ENCODE measurements at regions not wholly inside any gene's neighbourhood (a gene's known extent, or its start where the extent isn't known, plus 50 kb on each side); places are given as distances from the start of the nearest gene placed in this dataset.

DNA sequence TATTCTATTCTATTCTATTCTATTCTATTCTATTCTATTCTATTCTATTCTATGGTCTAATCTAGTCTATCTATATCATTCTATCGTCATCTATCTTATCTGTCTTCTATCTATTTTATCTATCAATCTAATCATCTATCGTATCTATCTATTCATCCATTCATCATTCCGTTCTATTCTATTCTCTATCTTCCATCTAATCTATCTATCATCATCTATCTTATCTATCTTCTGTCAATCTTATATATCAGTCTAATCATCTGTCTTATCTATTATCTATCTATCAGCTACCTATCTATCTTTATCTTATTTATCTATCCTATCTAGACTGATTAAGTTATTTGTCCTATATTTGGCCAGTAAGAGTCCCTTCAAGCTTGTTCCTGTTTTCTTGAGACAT lies 831.5 kb upstream of the TMEM132C start (continued):
- TF ChIP-seq ZZZ3 (IDR thresholded peaks at IDR 0.05; ENCODE audit: control insufficient read depth, insufficient read length, low read depth): no peak
- TF ChIP-seq NFYA (IDR thresholded peaks at IDR 0.05; ENCODE audit: borderline replicate concordance, low read depth, low read length): no peak

DNA sequence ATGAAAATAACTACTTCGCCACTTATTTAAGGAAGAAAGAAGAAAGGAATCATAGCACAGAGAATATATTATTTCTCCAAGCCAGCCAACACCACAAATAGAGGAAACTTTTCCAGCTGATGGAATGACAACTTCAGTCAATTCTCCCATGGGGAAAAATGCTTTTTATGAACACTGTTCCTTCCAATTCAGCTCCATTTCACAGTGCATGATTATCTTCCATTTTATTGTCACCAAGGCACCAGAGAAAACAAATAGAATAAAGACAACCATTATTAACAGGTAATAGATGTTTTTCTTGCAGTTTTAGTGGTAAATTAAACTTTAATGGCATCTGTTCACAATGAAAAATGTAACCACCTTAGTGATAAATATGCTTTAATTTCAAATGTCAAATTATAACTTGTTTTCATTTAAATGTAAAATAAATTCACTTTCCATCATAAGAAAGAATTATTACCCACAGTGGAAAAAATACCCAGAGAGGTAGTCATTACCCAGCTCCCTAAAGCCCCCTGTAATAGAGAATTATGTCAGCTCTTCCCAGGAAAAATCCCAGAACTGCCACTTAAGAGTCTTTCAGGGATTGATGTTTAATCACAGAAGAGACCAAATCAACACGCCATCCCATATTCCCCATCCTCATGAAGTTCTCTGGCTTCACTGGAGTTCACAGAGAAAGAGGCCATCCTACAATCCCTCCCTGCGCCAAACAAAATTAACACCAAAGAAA lies 828.3 kb upstream of the TMEM132C start:
- ChIA-PET POLR2A (no interaction called here), SMC1A (ENCODE audit: uncharacterized antibody, unreplicated experiment) (no interaction called here), CTCF (no interaction called here), RAD21 (ENCODE audit: unreplicated experiment) (no interaction called here)
- H3K4me2 ChIP-seq (ENCODE audit: control insufficient read depth, insufficient read depth): no peak overlapping the region
- H3K9me3 ChIP-seq (replicated peaks; ENCODE audit: control insufficient read depth, insufficient read depth, low read length): no peaks in the 10 kb centered on the region; the same call in 2 of the 3 replicates
- no peaks in the 10 kb centered on the region for H3K27me3 ChIP-seq (replicated peaks in 1 of 2; ENCODE audit: control insufficient read depth in 2 of 2, insufficient read depth in 2 of 2, low read length in 1 of 2)
- H3K9ac ChIP-seq (ENCODE audit: control insufficient read depth, insufficient read depth, low read length): no peak overlapping the region
- H3K4me3 ChIP-seq: no peak overlapping the region
- no peak overlapping the region for H3K27ac ChIP-seq (ENCODE audit: control insufficient read depth, insufficient read depth)
- intact Hi-C loops (cut with micrococcal nuclease; ENCODE audit: unreplicated experiment) (no loop called here), in situ Hi-C loops (cut with MboI) (no loop called here)
- H3K36me3 ChIP-seq (ENCODE audit: control insufficient read depth in 2 of 2, insufficient read depth in 2 of 2, low read length in 1 of 2): no peaks in the 10 kb centered on the region
- FAIRE-seq (no peak), DNase-seq (ENCODE audit: low read depth, low spot score) (no peak), ATAC-seq (no peak)
- no peaks in the 10 kb centered on the region for H4K20me1 ChIP-seq (ENCODE audit: control insufficient read depth, insufficient read depth)
- BruUV-seq (replicated peaks): no TSS peak
- WGBS (ENCODE audit: insufficient coverage, insufficient replicate concordance, low lambda C conversion rate, missing lambda C conversion rate): 20% methylated on average over 3 of the region's 3 CpGs
- H3K79me2 ChIP-seq (ENCODE audit: control insufficient read depth, insufficient read depth, low read length): no peaks in the 10 kb centered on the region
- no peak overlapping the region for H2AFZ ChIP-seq (ENCODE audit: control insufficient read depth, low read depth, low read length)
- H3K4me1 ChIP-seq (ENCODE audit: control insufficient read depth, insufficient read depth, low read length): no peaks in the 10 kb centered on the region
- no peak for TF ChIP-seq YBX1 (IDR thresholded peaks at IDR 0.05)
- no peak for TF ChIP-seq KDM1A (IDR thresholded peaks at IDR 0.05; ENCODE audit: borderline replicate concordance)
- TF ChIP-seq EGR1 (IDR thresholded peaks at IDR 0.05; ENCODE audit: borderline replicate concordance in 1 of 2, low read depth in 2 of 2, low read length in 2 of 2): no peak
- no peak for TF ChIP-seq GABPA (IDR thresholded peaks at IDR 0.05; ENCODE audit: low read depth)
- no peak for TF ChIP-seq SMAD5 (IDR thresholded peaks at IDR 0.05; ENCODE audit: low read depth)
- TF ChIP-seq, protein P1, sequence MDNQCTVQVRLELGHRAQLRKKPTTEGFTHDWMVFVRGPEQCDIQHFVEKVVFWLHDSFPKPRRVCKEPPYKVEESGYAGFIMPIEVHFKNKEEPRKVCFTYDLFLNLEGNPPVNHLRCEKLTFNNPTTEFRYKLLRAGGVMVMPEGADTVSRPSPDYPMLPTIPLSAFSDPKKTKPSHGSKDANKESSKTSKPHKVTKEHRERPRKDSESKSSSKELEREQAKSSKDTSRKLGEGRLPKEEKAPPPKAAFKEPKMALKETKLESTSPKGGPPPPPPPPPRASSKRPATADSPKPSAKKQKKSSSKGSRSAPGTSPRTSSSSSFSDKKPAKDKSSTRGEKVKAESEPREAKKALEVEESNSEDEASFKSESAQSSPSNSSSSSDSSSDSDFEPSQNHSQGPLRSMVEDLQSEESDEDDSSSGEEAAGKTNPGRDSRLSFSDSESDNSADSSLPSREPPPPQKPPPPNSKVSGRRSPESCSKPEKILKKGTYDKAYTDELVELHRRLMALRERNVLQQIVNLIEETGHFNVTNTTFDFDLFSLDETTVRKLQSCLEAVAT (IDR thresholded peaks at IDR 0.05): no peak
- TF ChIP-seq, protein P2, sequence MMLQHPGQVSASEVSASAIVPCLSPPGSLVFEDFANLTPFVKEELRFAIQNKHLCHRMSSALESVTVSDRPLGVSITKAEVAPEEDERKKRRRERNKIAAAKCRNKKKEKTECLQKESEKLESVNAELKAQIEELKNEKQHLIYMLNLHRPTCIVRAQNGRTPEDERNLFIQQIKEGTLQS (IDR thresholded peaks at IDR 0.05; ENCODE audit: borderline replicate concordance, extremely low read depth, low read depth, low read length): no peak
- TF ChIP-seq ZNF687 (IDR thresholded peaks at IDR 0.05): no peak
- TF ChIP-seq, protein P3, sequence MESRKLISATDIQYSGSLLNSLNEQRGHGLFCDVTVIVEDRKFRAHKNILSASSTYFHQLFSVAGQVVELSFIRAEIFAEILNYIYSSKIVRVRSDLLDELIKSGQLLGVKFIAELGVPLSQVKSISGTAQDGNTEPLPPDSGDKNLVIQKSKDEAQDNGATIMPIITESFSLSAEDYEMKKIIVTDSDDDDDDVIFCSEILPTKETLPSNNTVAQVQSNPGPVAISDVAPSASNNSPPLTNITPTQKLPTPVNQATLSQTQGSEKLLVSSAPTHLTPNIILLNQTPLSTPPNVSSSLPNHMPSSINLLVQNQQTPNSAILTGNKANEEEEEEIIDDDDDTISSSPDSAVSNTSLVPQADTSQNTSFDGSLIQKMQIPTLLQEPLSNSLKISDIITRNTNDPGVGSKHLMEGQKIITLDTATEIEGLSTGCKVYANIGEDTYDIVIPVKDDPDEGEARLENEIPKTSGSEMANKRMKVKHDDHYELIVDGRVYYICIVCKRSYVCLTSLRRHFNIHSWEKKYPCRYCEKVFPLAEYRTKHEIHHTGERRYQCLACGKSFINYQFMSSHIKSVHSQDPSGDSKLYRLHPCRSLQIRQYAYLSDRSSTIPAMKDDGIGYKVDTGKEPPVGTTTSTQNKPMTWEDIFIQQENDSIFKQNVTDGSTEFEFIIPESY (IDR thresholded peaks at IDR 0.05): no peak
- TF ChIP-seq, protein P4, sequence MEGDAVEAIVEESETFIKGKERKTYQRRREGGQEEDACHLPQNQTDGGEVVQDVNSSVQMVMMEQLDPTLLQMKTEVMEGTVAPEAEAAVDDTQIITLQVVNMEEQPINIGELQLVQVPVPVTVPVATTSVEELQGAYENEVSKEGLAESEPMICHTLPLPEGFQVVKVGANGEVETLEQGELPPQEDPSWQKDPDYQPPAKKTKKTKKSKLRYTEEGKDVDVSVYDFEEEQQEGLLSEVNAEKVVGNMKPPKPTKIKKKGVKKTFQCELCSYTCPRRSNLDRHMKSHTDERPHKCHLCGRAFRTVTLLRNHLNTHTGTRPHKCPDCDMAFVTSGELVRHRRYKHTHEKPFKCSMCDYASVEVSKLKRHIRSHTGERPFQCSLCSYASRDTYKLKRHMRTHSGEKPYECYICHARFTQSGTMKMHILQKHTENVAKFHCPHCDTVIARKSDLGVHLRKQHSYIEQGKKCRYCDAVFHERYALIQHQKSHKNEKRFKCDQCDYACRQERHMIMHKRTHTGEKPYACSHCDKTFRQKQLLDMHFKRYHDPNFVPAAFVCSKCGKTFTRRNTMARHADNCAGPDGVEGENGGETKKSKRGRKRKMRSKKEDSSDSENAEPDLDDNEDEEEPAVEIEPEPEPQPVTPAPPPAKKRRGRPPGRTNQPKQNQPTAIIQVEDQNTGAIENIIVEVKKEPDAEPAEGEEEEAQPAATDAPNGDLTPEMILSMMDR (IDR thresholded peaks at IDR 0.05 in 2 of 3, conservative IDR thresholded peaks at IDR 0.05 in 1 of 3; ENCODE audit: control insufficient read depth in 2 of 3, extremely low read depth in 1 of 3, insufficient read depth in 1 of 3, low read depth in 3 of 3, low read length in 3 of 3): no peak
